Psoas muscle (tissue), 7 donors: ENCODE measurements at regions not wholly inside any gene's neighbourhood (a gene's known extent, or its start where the extent isn't known, plus 50 kb on each side); places are given as distances from the start of the nearest gene placed in this dataset.

Experiments used
- ATAC-seq, 4 donors: fragments of 200-7000 bp; cut with Tn5 transposase; one replicate each; pipeline ENCODE4 v1.9.1; 2020; ENCODE audit warnings: moderate library complexity in 3 of 4, mild to moderate bottlenecking in 2 of 4
- DNase-seq, 2 donors: peaks; one replicate each; pipeline ENCODE4 v3.0.0-alpha.2; 2020
- H3K27ac ChIP-seq: fragments of 200-600 bp; one replicate; pipeline ENCODE4 v1.8.0; 2022
- H3K27me3 ChIP-seq, 3 donors: fragments of 200-600 bp in 1 of 3; one replicate each; pipeline versions ENCODE4 v1.6.1 to v1.8.0; 2013 to 2022; ENCODE audit warnings: low read length in 2 of 3, mild to moderate bottlenecking in 2 of 3, moderate library complexity in 1 of 3; ENCODE audit not compliant: insufficient read depth in 3 of 3
- H3K36me3 ChIP-seq, 2 donors: fragments of 200-600 bp in 1 of 2; one replicate each; pipeline versions ENCODE4 v1.6.1 to v1.8.0; 2013 to 2022; ENCODE audit warnings: low read depth in 1 of 2, mild to moderate bottlenecking in 1 of 2, moderate library complexity in 1 of 2; ENCODE audit not compliant: insufficient read depth in 1 of 2
- H3K4me1 ChIP-seq: fragments of 200-600 bp; one replicate; pipeline ENCODE4 v1.8.0; 2022
- H3K4me3 ChIP-seq: fragments of 200-600 bp; one replicate; pipeline ENCODE4 v1.8.0; 2022; ENCODE audit warnings: mild to moderate bottlenecking
- H3K9me3 ChIP-seq: fragments of 200-600 bp; one replicate; pipeline ENCODE4 v1.8.0; 2022
- WGBS, 3 donors: extraction: QIAGEN DNeasy Blood & Tissue Kit; methylation state at CpG; one replicate each; pipeline versions ENCODE4 v1.1.6 to v1.1.7; 2013; 5-methylcytosine and 5-hydroxymethylcytosine counted together
- intact Hi-C, 2 donors: fragments of 100-400 bp; cut with DNase I; formaldehyde crosslinking; loops; one replicate each; pipeline versions ENCODE4 v1.11.0 to v1.14.2; 2022
- TF ChIP-seq, protein P1 (sequence below): fragments of 200-600 bp; IDR thresholded peaks from one replicate; pipeline ENCODE4 v1.8.0; 2022; ENCODE audit warnings: antibody characterized with exemption
- donor health status: healthy with polysubstance abuse.
- donor health status: DM: no; HTN: no; CAD: no; lungs with moderate emphysema.
- donor health status: Bipolar disorder and iron deficiency.
- donor health status: healthy.
- donor health status: DM: yes; HTN: yes; CAD: no.
- donor health status: DM: no; HTN: no; CAD: no.
- donor health status: DM: yes; HTN: yes; CAD: no.

DNA sequence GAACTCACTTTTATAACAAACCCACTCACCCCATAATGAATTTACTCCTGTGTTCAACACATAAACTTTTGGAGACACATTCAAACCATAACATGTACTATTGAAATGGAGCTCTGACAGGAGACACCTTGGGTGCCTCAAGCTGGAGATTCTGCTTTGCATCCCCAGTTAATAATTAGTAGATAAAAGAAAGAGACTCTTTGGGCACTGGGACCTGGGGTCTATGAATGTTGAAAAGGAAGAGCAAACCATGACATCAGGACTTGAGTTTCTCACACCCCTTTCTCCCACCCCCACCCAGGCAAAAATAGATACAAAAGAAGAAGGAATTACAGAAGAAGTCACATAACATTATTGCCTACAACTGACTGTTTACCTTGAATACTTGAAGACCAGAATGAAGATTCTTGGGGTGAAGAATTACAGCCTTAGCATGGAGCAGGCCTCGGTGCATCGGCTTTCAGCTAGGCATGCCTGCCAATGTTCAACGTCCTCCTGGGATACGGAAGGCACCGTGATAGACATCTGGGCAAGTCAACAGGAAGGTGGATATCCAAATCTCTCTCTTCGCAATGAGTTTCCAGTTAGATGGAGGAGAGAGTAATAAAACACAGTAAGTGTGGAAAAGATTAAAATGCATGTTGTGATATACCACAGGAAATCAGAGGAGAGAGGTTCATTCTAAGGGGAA lies 316.0 kb downstream of the TRIML1 start:
- Histone ChIP-seq H3K4me1 (no peaks in the 10 kb centered on the region), H3K36me3 (no peaks in the 10 kb centered on the region), H3K9me3 (no peaks in the 10 kb centered on the region), H3K4me3 (no peak overlapping the region), H3K27me3 (no peaks in the 10 kb centered on the region), H3K27ac (no peak overlapping the region)
- intact Hi-C loops, result no loop called here
- TF ChIP-seq, protein P1, sequence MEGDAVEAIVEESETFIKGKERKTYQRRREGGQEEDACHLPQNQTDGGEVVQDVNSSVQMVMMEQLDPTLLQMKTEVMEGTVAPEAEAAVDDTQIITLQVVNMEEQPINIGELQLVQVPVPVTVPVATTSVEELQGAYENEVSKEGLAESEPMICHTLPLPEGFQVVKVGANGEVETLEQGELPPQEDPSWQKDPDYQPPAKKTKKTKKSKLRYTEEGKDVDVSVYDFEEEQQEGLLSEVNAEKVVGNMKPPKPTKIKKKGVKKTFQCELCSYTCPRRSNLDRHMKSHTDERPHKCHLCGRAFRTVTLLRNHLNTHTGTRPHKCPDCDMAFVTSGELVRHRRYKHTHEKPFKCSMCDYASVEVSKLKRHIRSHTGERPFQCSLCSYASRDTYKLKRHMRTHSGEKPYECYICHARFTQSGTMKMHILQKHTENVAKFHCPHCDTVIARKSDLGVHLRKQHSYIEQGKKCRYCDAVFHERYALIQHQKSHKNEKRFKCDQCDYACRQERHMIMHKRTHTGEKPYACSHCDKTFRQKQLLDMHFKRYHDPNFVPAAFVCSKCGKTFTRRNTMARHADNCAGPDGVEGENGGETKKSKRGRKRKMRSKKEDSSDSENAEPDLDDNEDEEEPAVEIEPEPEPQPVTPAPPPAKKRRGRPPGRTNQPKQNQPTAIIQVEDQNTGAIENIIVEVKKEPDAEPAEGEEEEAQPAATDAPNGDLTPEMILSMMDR, result no peak
- DNase-seq (no peak), ATAC-seq (no peak)
- 62 to 77% (median 77%) methylated on average over 6 of the region's 6 CpGs for WGBS, 3 donors

DNA sequence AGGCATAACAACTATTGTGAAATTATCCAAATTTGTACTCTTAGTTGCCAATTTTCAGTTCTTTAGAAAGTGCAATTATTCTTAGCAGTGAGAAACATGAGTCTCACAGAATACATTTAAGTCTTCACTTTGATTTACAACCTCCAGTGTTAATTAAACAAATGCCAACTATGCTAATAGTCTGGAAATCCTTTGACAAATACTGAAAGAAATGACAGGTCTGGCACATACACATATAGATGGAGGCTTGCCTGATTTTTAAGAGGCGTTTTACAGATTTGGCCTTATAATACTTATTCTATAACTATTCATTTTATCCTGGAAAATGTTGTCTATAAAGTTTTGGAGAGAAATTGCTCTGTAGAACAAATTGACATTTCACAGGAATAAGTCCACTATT lies 320.1 kb downstream of the TRIML1 start:
- no peak for ATAC-seq
- Histone ChIP-seq H3K9me3 (peaks cover 6% of the 10 kb centered on the region), H3K27me3 (no peaks in the 10 kb centered on the region), H3K27ac (no peak overlapping the region), H3K36me3 (no peaks in the 10 kb centered on the region), H3K4me1 (no peaks in the 10 kb centered on the region), H3K4me3 (no peak overlapping the region)
- intact Hi-C loops, result no loop called here
- DNase-seq, result no peak
- TF ChIP-seq, protein P1, result no peak
- 69 to 79% (median 78%) methylated on average over 1 of the region's 1 CpG for WGBS, 3 donors

DNA sequence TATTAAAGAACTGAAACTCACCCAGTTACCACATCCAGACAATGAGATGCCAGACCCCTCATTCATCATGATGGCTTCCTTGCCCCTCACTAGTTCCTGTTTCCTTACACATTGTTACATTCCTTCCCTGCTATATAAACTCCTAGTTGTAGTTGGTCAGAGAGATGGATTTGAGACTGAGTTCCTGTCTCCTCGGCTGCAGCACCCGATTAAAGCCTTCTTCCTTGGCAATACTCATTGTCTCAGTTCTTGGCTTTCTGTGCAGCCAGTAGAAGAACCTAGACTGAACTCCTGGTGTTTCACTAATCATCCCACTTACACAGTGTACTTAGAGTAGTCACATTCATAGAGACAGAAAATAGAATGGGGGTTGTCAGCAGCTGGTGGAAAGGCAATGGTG lies 324.7 kb downstream of the TRIML1 start:
- TF ChIP-seq, protein P1, result no peak
- ATAC-seq (no peak), DNase-seq (no peak)
- peaks cover 9% of the 10 kb centered on the region for H3K9me3 ChIP-seq
- H3K27ac ChIP-seq, result no peak overlapping the region
- H3K27me3 ChIP-seq, result no peaks in the 10 kb centered on the region
- no peaks in the 10 kb centered on the region for H3K4me1 ChIP-seq
- no peak overlapping the region for H3K4me3 ChIP-seq
- intact Hi-C loops, result no loop called here
- H3K36me3 ChIP-seq, result no peaks in the 10 kb centered on the region
- 51 to 82% (median 72%) methylated on average over 2 of the region's 2 CpGs for WGBS, 3 donors

DNA sequence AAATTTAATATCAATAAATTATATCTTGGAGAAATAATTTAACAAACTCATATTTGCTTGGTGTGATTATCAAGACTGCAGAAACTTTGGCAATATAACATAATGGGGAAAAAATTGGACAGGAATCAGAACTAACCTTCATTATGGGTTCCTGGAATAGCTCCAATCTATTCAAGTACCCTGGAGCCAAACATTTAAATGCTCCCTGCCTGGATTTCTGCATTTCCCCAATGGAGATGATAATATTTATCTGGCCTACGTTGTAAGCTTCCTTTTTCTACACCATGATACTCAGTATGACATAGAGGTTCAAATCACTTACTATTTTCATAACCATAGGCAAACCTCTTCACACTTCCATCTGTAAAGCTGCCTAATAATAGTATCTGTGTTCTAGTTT lies 326.8 kb downstream of the TRIML1 start:
- no peaks in the 10 kb centered on the region for H3K27me3 ChIP-seq
- ATAC-seq (no peak), DNase-seq (no peak)
- H3K36me3 ChIP-seq, result no peaks in the 10 kb centered on the region
- H3K4me3 ChIP-seq, result no peak overlapping the region
- intact Hi-C loops, result no loop called here
- H3K4me1 ChIP-seq, result no peaks in the 10 kb centered on the region
- TF ChIP-seq, protein P1, result no peak
- H3K9me3 ChIP-seq, result peaks cover 9% of the 10 kb centered on the region
- WGBS, 3 donors, result 16 to 24% (median 16%) methylated on average over 1 of the region's 1 CpG
- H3K27ac ChIP-seq, result no peak overlapping the region

DNA sequence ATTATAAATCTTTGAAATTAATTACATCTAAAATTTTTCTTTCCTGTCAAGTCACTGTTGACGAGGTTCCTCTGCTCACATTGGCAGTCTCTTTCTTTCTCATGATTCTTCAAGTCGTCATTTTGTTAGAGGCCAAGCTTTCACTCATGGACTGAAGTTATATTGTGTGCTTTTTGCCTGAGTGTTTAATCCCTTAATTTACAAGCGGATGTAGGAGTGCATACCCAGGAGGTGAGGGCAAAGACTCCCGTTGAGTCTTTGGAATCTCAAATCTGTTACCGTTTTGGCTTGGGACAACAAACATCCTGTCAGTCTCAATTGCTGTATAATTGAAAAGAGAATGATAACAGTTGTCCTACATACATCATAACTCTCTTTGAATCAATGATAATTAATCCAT lies 345.0 kb downstream of the TRIML1 start:
- Histone ChIP-seq H3K27me3 (no peaks in the 10 kb centered on the region), H3K4me3 (no peak overlapping the region), H3K4me1 (no peaks in the 10 kb centered on the region), H3K9me3 (no peaks in the 10 kb centered on the region), H3K36me3 (no peaks in the 10 kb centered on the region), H3K27ac (no peak overlapping the region)
- WGBS, 3 donors, result 61 to 67% (median 66%) methylated on average over 5 of the region's 5 CpGs
- intact Hi-C loops, result no loop called here
- TF ChIP-seq, protein P1, result no peak
- no peak for ATAC-seq
- DNase-seq, result no peak
